GM13976 (cell line): ENCODE measurements at regions not wholly inside any gene's neighbourhood (a gene's known extent, or its start where the extent isn't known, plus 50 kb on each side); places are given as distances from the start of the nearest gene placed in this dataset.
"Not testable (repeated sequence)": the region's sequence is repeated elsewhere in the genome, so short reads cannot be mapped to it uniquely, and the experiment has no call there.

Experiments
- DNase-seq: peaks from one replicate; pipeline ENCODE4 v3.0.0; 2012; ENCODE audit warnings: low spot score
- in situ Hi-C: fragments of 300-500 bp; cut with MboI; formaldehyde crosslinking; loops from one replicate; pipeline ENCODE4 v1.12.0; 2022; ENCODE audit warnings: low sequenced_read_pairs, mixed read lengths, inconsistent platforms; ENCODE audit not compliant: unreplicated experiment
- TF ChIP-seq, protein P1 (sequence below): IDR thresholded peaks from 2 replicates; pipeline ENCODE4 v1.5.1; 2012; ENCODE audit warnings: borderline replicate concordance, mild to moderate bottlenecking; ENCODE audit not compliant: insufficient read depth; ENCODE audit errors: extremely low read depth, missing control alignments, control extremely low read depth

DNA sequence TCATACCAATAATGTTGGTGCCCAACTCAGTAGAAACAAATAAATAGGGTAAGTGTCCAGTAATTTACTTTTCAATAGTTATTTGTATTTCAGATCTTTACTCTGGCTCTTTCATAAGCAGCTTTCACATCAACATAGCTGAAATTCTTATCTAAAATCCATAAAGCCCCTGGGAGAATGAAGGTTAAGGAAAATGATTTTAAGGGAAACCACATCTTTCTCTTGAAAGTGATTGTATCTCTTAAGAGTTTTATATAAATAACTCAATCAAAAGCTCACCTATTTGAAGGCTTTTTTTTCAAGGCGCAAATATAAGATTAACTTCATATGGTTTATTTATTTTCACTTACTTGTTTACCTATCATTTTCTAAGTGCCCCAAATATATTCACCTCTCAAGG is 324.4 kb downstream of the HGF start:
- TF ChIP-seq, protein P1, sequence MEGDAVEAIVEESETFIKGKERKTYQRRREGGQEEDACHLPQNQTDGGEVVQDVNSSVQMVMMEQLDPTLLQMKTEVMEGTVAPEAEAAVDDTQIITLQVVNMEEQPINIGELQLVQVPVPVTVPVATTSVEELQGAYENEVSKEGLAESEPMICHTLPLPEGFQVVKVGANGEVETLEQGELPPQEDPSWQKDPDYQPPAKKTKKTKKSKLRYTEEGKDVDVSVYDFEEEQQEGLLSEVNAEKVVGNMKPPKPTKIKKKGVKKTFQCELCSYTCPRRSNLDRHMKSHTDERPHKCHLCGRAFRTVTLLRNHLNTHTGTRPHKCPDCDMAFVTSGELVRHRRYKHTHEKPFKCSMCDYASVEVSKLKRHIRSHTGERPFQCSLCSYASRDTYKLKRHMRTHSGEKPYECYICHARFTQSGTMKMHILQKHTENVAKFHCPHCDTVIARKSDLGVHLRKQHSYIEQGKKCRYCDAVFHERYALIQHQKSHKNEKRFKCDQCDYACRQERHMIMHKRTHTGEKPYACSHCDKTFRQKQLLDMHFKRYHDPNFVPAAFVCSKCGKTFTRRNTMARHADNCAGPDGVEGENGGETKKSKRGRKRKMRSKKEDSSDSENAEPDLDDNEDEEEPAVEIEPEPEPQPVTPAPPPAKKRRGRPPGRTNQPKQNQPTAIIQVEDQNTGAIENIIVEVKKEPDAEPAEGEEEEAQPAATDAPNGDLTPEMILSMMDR: no peak
- in situ Hi-C loops: no loop called here

DNA sequence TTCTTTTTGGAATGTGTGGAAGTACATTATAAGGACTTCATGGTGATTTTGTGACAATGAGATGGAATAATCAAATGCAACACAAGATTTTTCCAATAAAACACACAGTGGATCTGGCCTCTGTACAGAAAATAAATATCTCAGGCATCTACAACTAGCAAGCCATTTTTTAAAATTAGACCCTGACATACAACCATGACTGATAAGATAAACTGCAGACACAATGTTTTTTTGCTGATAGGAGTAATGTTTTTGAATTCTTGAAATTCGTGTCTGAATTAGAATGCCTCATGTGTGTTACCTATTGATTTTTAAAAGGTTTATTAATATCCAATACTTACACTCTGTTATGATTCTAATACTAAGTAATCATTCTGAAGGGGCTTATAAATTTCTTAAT is 328.1 kb downstream of the HGF start:
- TF ChIP-seq, protein P1: no peak
- DNase-seq: no peak
- in situ Hi-C loops: no loop called here

More for the DNA sequence above, 324.4 kb downstream of the HGF start:
- no peak for DNase-seq

DNA sequence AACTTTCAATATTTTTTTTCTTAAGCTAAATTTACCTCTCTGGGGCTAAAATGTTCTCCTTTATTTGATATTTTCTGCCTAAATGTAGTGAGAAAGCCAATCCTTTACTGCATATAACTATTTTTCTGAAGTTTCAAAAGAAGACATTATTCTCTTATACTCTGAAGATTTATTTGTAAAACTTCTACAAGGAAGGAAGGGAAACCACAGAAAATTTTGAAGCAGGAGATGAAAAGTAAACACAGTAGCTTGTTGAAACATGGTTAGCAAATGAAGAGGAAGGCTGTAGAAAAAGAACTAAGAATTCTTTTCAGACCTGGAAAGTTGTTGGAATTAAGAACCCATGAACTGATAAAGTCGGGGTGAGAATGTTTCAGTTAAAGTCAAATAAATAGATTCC is 330.3 kb downstream of the HGF start:
- DNase-seq: no peak
- in situ Hi-C loops: no loop called here
- TF ChIP-seq, protein P1: no peak

DNA sequence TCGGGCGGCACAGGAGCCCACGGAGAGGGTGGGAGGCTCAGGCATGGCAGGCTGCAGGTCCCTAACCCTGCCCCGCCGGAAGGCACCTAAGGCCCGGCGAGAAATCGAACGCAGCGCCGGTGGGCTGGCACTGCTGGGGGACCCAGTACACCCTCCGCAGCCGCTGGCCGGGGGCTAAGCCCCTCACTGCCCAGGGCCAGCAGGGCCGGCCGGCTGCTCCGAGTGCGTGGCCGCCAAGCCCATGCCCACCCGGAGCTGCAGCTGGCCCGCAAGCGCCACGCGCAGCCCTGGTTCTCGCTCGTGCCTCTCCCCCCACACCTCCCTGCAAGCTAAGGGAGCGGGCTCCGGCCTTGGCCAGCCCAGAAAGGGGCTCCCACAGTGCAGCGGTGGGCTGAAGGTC is 332.7 kb downstream of the HGF start:
- DNase-seq, in situ Hi-C loops: not testable (repeated sequence)

DNA sequence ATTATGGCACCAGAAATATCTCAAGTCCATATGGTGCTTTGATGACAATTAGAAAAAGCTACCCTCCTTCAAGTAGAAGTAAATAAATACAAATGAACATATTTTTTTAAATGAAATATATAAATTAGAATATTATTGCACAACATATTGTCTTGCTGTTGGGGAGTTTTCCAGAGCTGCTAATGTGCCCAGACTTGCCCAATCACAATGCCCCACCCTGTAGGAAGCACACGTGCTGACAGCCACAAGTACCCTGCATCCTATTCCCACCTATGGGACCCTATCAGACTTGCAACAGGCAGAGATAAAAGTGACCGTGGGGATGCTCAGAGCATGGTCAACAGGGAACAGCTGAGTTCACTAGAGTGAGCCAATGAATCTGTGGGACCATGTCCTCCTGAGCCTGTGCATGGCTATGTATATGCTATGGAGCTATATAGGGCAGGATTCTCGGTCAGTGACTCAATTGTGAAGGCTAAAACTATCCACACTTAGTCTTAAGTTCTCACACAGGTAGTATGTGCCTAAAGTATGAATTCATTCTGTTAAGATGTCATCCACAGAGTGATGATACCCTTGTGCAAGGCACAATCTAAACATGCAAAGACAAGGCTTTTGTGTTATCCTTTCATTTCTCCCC is 336.0 kb downstream of the HGF start:
- in situ Hi-C loops: no loop called here
- DNase-seq: no peak
- TF ChIP-seq, protein P1: no peak

DNA sequence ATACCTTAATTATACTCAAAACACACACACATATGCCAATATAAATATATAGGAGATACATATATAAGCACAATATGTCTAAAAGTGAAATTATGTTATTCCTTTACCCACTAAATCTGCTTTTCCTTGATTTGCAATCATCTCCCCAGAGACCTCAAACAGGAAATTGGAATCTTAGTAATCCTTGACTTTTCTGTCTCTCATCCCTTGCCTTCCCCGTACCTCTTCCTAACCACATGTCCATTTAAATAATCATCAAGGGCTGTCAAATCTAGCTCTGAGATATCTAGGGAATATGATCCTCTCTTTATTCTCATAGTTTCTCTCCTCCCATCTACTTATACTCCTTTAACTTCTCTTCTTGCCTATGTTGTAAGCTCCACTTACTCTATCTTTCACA is 336.6 kb downstream of the HGF start:
- DNase-seq: no peak
- in situ Hi-C loops: no loop called here

DNA sequence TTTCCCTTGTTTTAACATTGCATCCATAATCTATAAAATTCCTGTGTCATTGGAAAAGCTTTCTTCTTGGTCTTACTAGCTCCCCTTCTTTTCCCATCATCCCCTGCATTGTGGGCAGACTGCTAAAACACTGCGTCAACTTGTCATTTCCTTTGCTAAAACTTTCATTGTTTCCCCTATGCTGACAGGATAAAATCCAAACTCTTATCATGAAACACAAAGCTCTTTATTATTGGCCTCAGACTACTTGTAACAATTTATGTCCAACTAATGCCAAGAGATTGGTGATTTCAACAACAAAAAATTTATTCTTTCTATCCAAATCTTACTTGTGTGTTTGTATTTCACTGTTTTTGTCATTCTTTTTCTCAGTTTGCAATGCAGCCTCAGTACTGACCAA is 339.1 kb downstream of the HGF start:
- no peak for DNase-seq
- TF ChIP-seq, protein P1: no peak
- in situ Hi-C loops: no loop called here

More for the DNA sequence above, 336.6 kb downstream of the HGF start:
- TF ChIP-seq, protein P1: no peak
